Dedifferentiated amniotic fluid mesenchymal stem cell (primary cell): ENCODE measurements at regions not wholly inside any gene's neighbourhood (a gene's known extent, or its start where the extent isn't known, plus 50 kb on each side); places are given as distances from the start of the nearest gene placed in this dataset.
"Not testable (repeated sequence)": the region's sequence is repeated elsewhere in the genome, so short reads cannot be mapped to it uniquely, and the experiment has no call there.

Experiments
- DNase-seq: peaks from one replicate; pipeline ENCODE4 v3.0.0-alpha.2; 2016; ENCODE audit errors: extremely low spot score

DNA sequence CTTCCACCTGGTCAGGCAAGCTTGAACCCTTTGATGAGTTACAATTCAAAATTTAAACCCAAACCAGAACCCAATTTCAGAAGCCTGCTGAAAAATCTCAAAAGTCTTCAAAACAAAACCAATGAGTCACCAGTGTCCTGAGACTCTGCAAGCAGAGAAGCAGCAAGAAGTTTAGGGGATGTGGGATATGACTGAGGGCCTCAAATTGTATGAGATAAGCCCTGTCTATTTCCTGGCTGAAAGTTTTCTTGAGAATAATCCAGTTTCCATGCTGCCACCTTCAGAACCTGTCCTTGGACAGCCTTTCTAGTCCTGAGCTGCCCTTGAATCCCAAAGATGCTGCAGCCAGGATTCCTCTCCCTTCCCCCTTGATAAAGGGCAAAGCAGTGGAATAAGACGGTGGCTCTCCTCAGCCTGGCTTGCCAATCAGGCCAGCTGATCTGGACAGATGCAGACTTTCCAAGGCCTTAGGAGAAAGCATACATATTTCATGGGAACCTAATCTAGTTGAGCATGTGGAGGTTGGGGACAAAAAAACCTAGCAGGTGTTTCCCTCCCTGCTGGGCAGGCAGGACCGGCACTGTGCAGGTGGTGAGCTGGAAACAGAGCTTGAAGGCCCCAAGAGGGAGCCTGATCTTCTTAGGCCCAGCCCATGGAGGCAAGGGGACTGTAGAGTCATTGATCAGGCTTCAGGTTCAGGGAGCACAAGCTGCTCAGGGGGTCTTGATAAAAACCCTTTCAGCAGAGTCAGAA is 278.0 kb upstream of the MGAT5 start:
- no peak for DNase-seq

DNA sequence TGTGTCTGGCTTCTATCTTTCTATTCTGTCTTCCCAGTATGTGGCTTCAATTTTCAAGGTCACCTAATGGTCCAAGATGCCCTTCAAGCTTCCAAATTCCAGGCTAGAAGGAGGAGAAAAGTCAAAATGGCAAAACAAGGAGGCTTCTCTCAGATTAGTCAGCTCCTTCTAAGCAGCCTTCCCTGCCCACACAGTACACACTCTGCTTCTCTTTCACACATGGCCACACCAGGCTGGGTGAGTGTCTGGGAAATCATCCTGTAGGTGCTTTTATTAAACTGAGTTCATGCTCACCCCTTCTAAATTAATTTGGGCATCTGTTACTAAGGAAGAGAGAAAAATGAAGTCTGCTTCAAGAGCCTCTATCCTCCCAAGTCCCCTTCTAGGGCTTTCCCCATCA is 277.2 kb upstream of the MGAT5 start:
- DNase-seq, result no peak

DNA sequence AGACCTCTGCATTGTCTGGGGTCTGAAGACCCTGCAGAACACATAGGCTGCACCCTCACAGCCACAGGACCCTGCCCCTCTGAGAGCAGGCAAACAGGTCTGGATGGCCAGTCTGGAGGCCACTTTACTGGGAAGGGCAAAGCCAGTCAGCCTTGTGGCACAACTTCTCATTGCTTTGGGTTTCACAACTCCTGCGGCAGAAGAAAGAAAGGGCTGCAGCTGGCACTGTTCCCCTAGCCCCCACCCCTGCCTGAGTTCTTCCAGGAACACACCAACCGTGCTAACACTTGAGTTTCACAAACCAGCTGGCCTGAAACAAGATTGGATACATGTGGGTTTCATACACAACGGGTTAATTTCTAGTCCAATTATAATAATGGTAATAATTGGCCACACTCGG is 276.5 kb upstream of the MGAT5 start:
- DNase-seq, result no peak

DNA sequence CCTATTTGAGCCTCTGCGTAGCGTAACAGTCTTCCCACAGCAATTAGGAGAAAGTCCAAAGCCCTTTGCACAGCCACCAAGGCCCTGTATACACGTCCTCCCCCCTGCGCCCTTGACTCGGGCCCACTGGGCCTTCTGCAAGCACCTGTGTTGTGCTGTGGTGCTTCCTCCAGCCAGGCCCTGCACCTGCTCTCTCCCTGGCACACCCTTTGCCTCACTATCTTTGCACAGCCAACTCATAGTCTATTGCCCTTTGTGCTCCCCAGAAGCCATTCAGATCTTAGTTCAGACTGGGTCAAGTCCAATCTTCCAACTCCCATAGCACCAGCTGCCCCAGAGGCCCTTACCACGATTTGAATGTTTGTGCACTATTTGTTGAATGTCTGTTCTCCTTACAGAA is 271.6 kb upstream of the MGAT5 start:
- DNase-seq, result no peak

DNA sequence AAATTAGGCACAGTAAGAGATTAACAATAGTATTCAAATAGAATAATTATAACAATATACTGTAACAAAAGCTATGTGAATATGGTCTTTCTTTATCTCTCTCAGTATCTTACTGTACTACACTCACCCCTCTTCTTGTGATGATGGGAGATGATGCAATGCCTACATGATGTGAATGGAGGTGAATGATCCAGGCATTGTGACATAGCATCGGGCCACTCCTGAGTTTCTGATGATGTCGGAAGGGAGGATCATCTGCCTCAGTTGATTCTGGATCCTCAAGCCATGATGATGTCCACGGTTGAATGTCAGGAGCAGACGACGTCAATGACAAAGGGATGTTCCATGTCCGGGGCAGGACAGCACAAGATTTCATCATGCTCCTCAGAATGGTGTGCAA is 268.3 kb upstream of the MGAT5 start:
- no peak for DNase-seq

DNA sequence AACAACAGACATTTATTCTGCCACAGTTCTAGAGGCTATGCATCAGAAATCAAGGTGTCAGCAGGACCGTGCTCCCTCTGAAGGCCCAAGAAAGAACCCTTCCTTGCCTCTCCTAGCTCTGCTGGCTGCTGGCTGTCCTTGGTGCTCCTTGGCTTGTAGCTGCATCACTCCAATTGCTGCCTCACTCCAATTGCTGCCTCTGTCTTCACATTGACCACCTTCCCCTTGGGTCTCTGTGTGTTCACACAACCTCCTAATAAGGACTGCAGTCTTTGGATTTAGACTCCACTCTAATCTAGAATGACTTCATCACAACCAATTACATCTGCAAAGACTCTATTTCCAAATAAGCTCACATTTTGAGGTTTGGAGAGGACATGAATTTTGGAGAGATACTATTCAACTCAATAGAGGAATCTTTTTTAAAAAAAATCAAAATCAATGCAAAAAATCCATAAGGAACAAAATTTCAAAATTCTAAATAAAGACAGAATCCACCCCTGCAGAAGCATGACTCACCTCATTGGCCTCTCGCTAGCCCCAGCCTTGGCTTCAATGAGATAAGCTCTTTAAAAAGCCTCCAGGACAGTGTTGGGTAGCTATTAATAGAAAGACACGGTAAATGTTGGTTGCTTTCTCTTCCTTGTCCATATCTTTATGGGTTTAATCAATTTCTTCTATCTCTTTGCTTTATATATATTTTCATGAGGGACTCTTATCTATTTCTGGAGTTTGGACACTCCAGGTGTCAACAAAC is 267.6 kb upstream of the MGAT5 start:
- DNase-seq, result peak; percentile 62

DNA sequence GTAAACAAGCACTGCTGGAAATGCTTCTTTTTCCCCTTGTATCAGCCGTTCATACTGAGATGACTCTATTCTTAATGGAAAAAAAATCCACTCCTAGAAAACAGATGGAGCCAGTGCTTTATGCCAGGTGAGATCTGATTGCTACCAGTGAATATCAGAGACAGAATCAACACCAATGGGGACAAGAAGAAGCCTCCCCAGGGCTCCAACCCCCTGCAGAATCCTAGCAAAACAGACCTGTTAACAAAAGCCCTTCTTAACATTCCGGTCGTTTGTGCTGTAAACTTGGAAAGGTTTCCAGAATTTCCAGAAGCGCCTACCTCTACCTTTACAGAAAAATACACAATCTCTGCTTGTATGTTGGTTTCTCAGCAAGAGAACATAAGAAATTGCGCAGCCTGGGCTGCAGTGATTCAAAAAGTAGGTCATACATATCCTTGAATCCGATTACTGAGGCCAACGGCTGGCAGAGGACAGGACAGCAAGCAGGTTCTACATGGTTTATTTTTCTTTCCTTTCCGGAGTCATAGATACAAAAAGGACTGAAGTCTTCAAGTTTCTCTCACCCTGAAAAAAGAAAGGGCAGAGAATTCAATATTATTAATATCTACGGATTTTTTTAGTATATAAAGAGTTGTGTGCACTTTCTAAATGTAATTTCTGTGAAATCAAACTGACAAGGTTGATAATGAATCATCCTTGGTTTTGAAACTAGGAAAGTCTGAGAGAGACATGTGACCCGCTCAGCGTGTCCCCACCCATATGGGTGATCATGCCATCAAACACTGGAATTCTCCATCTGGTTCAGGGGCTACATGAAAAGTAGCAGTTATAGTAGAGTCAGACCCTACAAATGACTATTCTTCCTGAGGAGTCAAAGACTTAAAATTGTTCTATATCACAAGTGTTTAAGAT is 266.7 kb upstream of the MGAT5 start:
- DNase-seq, result peak; percentile 34

DNA sequence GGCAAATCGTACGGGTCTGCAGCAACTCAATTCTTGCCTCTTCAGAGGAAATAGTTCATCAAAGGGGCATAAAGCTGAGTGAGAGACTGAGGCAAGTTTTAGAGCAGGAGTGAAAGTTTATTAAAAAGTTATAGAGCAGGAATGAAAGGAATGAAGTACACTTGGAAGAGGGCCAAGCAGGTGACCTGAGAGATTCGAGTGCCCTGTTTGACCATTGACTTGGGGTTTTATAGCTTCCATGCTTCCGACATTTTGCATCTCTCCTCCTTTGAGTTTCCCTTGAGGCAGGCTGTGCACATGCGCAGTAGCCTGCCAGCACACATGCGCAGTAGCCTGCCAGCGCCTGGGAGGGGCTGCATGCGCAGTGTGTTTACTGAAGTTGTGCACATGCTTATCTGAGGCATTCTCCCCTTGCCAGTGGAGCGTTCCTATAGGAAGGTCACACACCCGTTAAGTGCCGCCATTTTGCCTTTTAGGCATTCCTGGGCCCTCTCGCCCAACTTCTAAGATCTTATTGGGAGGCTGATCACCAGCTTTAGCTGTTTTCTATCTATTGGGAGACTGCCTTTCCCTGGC is 265.5 kb upstream of the MGAT5 start:
- no peak for DNase-seq

DNA sequence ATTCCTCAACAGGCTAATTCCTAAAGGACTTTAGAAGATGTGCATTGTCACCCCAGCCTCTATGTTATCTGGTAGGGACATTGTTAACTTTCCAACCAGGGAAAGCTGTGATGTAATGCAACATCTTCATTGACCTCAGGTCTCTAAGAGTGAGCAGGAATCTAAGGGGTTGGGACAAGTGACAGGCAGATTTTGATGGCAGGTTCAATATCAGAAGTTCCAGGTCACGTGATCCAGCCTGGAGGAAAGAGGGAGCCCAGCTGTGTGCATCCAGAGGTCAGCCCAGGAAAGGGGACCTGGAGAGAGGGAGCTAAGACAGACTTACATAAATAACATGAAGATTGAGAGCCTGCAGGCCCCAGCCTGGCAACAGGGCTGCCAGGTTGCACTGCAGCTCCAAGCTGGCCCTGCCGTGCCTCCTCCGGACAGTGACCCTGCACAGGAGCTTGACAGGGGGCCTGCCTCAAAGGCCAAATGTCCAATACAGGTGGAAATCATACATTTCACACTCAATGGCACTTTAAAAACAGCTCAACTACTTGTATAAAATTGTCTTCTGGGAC is 262.2 kb upstream of the MGAT5 start:
- DNase-seq, result no peak

DNA sequence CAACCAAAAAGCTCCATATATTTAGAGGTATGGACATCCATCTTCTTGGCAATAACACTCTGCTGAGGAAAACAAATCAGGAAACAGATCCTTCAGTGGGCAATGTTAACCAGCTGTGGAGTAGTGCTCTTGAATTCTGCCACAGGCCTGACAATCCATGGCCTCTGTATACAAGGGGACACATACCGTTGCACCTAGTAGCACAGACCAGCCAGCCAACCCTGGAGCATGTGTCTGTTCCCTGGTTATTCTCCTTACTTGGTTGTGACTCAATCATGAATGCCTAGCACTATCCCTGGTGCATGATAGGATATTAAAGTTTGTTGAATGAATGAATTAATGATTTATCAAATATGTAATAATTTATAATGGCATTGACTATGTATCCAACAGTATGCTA is 261.4 kb upstream of the MGAT5 start:
- DNase-seq, result no peak

DNA sequence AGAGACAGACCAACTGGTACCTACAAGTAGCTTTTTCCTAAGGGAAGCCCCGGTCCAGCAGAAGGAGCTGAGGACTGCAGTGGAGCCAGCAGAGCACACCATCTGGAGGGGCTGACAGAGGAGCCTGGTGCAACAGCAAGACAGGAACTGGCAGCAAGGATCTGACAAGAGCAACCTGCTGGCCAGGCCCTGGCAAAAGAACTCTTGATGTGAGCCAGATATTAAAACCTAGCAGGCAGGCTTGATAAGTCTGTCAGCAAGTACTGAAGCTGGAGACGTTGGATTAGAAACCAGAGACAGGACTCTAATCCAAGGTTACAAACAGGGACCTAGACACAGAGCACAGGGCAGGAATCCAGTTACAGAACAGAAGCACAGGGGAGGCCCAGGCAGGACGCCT is 260.7 kb upstream of the MGAT5 start:
- no peak for DNase-seq

DNA sequence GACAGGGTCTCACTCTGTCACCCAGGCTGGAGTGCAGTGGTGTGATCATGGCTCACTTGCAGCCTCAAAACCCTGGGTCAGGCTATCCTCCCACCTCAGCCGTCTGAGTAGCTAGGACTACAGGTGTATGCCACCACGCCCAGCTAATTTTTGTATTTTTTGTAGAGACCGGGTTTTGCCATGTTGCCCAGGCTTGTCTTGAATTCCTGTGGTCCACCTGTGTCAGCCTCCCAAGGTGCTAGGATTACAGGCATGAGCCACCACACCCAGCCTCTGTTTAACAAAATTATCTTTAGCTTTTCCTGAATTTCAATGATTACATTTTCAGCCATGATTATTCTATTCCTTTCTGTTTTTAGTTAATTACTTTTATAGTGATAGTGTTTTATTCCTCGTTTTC is 255.1 kb upstream of the MGAT5 start:
- DNase-seq, result not testable (repeated sequence)

DNA sequence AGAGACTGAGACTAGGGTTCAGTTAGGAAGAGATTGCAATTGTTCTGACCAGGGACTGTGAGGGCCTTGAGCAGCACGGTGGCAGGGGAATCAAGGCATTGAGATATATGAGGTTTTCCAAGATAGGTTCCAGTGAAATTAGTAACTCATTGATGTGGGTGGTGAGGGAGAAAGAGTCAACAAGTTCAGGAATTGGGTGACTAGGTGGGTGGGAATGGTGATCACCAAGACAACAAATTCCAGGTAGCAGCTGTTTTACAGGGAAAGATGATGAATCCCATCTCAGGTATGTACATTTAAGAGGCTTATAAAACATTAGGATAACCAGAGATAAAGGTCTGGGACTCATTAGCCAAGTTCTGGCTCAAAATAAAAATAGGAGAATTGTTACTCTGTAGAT is 251.5 kb upstream of the MGAT5 start:
- no peak for DNase-seq

DNA sequence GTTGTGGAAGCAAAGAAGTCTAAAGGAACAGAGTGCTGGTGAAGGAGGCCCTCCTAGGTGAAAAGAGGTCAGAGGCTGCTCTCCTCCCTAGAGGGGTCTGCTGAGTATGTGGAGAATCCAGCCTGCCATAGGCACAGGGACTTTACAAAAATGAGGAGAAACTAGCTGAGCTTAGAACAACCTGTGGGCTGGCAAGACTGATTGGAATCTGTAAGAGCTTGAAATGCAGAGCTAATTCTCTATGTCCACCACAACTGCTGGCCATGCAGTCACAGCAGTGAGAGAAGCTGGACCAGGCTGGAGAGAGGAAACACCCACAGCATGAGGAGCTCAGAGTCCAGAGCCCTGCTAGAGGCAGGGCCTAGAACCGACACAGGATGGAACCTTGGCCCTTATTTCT is 251.0 kb upstream of the MGAT5 start:
- DNase-seq, result no peak

DNA sequence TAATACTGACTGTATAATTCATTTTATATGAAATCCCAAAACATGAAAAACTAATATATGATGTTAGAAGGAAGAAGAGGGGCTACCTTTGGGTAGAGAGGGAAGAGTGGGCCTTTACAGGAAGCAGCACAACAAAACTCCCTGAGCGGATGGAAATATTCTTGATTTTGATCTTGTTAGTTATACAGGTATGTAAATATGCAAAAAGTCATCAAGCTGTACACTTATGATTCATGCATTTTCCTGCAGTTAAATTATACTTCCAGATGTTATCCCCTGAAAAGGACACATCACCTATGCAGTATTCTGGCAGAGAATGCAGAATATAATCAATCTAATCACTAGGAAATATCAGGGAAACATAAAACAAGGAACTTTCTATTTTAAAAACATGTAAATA is 249.4 kb upstream of the MGAT5 start:
- no peak for DNase-seq

DNA sequence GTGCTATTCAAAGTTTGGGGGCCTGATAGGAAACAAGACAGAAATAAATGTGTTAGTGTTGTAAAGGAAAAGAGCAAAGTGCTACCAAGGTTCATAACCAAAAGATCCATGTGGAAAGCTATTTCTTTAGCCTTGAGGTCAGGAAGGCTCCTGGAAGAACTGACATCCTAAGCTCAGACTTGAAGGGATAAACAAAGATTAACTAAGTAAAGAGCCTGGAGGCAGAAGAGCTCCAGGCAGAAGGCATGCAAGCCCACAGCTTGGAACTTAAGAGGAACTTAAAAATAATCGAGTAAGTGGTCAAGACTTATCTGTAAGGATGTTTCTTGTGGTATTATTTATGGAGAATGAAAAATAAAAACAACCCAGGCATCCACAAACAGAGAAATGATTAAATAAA is 245.0 kb upstream of the MGAT5 start:
- DNase-seq, result no peak

DNA sequence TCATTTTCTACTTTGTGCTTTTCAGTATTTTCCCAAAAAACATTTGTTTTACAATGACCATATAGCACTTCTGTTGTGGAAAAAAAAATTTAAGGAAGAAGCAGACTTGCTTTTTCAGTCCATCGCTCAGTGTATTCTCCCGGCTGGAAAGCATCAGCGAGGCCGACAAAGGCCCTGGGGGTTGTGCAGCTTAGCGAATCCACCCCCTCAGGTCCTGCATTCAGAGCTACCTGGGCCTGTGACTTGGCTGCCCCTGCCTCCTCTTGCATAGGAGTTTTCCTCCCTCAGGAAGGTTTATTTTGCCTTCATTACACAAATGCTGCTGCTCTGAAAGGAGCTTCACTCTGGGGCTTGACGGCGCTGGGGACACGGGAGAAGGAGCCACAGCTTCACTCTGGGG is 244.4 kb upstream of the MGAT5 start:
- DNase-seq, result no peak

DNA sequence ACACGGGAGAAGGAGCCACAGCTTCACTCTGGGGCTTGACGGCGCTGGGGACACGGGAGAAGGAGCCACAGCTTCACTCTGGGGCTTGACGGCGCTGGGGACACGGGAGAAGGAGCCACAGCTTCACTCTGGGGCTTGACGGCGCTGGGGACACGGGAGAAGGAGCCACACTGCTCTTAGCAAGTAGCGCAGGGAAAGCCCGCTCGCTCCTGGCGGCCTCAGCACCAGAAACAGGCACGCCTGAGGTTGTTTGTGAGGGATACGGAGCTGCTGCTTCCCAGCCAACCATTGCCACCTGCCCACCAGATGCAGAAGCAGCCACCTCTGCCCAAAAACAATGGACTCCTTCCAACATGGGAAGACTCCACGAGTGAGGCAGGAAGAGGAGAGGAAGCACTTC is 244.0 kb upstream of the MGAT5 start:
- not testable (repeated sequence) for DNase-seq

DNA sequence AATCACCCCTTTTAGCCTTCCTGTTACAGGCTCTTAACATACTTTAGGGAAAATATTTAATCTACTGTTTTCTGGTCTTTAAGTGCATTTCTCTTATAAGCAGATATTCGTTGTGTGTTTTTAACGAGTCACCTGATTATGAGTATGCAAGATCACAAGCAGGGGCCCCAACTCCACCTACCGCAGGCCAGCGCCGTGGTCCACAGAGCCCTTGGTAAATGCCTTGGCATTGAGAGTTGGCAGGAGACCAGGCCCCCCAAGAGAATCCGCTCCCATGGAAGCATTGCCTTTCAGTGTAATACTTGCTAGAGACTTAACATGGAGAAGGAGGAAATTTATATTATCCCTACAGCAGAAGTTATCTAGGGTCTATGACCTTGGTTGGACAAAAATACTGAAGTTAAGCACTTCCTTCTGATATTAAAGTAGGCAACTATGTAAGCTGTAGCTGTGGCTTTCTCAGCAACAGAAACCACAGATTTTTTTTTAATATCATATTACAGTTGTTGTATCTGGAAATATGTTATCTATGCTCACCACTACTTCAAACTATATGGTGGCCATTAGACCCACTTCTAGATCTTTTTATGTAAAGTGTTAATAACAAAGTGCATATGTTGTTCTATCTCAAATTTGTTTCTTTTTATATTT is 241.8 kb upstream of the MGAT5 start:
- DNase-seq, result peak; percentile 31

DNA sequence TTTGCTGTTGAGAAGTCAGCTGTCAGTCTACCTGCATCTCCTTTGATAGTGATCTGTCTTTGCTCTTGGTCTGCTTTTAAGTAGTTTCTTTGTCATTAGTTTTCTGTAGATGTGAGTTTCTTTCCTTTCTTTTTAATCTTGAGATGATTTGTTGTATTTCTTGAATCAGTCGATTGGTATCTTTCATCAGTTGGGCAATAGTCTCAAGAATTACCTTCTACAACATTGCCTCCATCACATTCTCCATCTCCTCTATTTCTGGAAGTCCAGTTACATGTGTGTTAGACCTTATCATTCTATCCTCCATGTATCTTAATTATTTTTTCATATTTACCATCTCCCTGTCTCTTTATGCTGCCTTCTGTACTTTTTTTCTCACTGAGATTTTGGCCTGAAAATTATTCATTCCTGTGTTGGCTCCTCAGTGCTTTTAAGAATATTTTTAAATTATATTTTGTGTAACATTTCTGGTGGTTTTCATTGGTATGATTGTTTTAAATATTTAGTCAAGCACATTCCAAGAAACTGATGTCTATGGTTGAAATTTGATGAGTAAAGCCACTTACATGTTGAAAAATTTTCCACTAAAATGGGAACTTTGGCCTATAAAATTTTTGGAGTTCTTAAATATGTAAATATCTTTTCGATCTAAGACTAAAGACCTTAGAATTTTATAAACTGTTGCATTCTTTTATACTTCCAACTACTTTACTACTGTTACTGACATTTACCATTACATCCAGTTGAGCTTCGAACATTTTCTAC is 239.5 kb upstream of the MGAT5 start:
- DNase-seq, result peak; percentile 95

DNA sequence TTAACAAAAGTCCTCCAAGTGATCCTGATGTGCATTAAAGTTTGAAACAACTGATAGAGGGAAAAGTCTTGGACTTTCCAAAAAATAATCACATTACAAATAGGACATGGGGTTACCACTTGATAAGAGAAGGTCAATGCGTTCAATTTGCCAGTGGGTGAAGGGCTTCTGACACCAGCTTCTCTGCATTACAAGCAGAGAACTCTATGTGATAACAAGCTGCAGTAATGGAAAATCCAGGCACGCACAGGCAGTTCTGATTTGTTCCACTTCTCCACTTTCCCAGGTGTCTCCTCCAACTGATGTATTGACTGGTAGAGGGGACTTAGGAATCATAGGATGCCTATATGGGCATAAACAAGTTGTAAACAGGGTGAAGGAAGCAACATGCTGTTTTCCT is 234.0 kb upstream of the MGAT5 start:
- DNase-seq, result no peak
